DOHH2 (cell line): ENCODE measurements at regions not wholly inside any gene's neighbourhood (a gene's known extent, or its start where the extent isn't known, plus 50 kb on each side); places are given as distances from the start of the nearest gene placed in this dataset.

ENCODE experiments used
- EZH2phosphoT487 ChIP-seq: fragments of 200-600 bp; sonication (generic); IDR thresholded peaks from 2 replicates; pipeline ENCODE4 v1.6.1; 2017; ENCODE audit warnings: borderline replicate concordance, mild to moderate bottlenecking, antibody characterized with exemption, low read length, moderate library complexity, mixed read lengths
- TF ChIP-seq, protein P1 (sequence below): fragments of 200-600 bp; sonication (generic); IDR thresholded peaks from one replicate; pipeline ENCODE4 v1.5.1; 2014; ENCODE audit warnings: antibody characterized with exemption, mild to moderate bottlenecking, low read depth, low read length; ENCODE audit not compliant: poor library complexity, severe bottlenecking

GRCh38 chr1:57704231-57704630 is 280.4 kb upstream of the DAB1 start:
- TF ChIP-seq, protein P1, sequence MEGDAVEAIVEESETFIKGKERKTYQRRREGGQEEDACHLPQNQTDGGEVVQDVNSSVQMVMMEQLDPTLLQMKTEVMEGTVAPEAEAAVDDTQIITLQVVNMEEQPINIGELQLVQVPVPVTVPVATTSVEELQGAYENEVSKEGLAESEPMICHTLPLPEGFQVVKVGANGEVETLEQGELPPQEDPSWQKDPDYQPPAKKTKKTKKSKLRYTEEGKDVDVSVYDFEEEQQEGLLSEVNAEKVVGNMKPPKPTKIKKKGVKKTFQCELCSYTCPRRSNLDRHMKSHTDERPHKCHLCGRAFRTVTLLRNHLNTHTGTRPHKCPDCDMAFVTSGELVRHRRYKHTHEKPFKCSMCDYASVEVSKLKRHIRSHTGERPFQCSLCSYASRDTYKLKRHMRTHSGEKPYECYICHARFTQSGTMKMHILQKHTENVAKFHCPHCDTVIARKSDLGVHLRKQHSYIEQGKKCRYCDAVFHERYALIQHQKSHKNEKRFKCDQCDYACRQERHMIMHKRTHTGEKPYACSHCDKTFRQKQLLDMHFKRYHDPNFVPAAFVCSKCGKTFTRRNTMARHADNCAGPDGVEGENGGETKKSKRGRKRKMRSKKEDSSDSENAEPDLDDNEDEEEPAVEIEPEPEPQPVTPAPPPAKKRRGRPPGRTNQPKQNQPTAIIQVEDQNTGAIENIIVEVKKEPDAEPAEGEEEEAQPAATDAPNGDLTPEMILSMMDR, result no peak
- no peak for TF ChIP-seq EZH2phosphoT487
